GM18508 (cell line): ENCODE measurements at regions not wholly inside any gene's neighbourhood (a gene's known extent, or its start where the extent isn't known, plus 50 kb on each side); places are given as distances from the start of the nearest gene placed in this dataset.
"Not testable (repeated sequence)": the region's sequence is repeated elsewhere in the genome, so short reads cannot be mapped to it uniquely, and the experiment has no call there.

ENCODE experiments used
- ATAC-seq: cut with Tn5 transposase; IDR thresholded peaks from one replicate; pipeline ENCODE4 v1.9.1; 2021; ENCODE audit warnings: moderate number of reproducible peaks; ENCODE audit not compliant: insufficient read depth, unreplicated experiment

DNA sequence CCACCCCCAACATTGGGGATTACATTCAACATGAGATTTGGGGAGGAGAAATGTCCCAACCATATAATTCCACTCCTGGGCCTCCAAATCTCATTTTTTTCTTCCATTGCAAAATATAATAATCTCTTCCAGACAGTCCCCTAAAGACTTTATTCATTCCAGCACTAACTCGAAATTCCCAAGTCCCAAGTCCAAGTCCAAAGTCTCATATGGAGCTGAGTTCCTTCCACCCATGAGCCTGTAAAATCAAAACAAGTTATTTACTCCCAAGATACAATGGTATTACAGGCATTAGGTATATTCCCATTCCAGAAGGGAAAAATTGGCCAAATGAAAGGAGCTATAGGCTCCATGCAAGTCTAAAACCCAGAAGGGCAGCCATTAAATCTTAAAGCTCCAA, 56.7 kb downstream of the P2RY1 start:
- ATAC-seq, result no peak

- no peak for ATAC-seq
These were observed 57.5 kb downstream of the P2RY1 start for GRCh38 chr3:152892446-152892845.

DNA sequence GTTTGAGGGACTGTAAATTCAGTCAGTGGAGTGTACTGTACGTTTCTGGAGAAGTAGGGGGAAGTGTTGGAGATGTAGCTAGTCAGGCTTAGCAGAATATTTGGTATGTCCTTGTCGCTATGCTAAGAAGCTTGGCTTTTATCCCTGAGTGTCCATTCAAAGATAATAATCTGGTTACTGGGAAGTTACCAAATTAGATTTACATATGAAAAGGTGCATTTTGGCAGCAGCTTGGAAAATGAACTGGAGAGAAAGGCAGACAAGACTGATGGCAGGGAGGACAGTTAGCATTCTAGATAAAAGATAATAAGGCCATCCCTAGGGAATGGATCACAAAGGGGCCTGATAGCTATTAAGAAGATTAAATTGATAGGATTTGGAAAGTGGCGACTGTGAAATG, 58.7 kb downstream of the P2RY1 start:
- no peak for ATAC-seq

DNA sequence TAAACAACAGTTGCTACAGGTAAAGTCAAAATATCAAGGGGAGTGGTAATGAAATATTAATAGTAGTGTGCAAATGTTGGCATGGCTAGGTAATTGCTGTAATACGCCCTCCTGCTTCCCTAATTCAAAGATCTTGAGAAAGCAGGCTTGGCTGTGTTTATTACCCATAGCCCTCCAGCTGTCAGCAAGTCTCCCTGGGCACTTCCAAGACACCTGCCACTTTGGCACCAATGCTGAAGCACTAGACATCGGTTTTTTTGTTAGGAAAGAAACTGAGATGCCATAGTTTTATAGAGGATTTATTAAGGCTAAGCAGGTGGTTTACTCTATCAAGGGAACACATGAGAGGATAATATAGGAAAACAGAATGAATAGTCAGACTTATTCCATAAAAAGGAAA, 64.4 kb downstream of the P2RY1 start:
- ATAC-seq, result no peak

DNA sequence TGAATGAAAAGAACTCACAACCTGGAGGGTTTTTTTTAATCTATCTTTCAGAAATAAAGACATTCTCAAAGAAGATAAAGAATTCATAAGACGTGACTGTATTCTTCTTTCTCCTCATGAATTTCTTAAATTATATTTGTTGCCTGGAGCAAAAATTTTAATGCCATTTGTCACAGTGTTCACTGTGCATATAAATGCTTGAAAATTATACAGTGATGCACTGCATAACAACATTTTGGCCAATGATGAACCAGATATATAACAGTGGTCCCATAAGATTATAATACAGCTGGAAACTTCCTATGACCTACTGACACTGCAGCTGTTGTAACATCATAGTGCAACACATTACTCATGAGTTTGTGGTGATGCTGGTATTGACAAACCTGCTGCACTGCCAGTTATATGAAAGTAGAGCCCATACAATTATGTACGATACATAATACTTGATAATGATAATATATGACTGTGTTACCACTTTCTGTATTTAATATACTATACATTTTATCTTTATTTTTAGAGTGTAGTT, 67.3 kb downstream of the P2RY1 start:
- ATAC-seq, result no peak

GRCh38 chr3:152905631-152906030, 70.7 kb downstream of the P2RY1 start:
- ATAC-seq, result no peak

- ATAC-seq, result no peak
These were observed 74.4 kb downstream of the P2RY1 start for GRCh38 chr3:152909180-152909883.

- no peak for ATAC-seq
These were observed 75.3 kb downstream of the P2RY1 start for GRCh38 chr3:152910211-152910610.

DNA sequence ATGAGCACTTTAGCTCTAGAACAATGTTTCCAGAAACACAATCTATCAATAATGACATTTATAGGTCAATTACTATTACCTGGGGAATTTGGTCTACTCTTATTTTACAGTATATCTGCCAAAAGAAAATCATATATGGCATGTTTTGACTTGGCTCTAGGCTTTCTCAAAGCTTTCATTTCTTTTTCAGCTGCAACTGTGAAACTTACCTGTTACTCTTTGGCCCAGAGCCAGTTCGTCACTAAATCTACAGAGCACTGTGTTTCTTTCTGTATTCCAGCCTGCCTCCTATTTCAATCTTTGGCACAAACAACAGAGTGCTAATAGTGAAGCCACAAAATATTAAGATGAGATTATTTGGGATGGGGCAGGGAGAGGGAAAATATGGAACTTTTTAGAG, 76.0 kb downstream of the P2RY1 start:
- no peak for ATAC-seq

- ATAC-seq, result not testable (repeated sequence)
These were observed 79.8 kb downstream of the P2RY1 start for GRCh38 chr3:152914743-152915142.

DNA sequence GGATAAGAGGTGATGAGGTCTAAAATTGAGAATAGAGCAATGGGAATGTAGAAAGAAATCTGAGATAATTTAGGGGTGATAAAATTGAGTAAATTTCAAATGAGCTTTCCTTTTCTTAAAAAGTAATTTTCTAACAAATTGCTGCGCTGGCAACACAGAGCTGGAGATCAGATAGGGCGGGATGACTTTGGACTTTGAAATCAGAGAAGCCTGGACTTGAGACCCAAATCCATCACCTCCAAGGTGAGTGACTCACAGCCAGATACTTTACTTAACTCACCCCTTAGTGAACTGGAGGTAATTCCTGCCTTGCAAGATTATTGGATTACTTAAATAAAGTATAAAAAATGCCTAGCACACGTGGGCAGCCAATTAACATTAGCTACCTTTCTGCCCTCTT, 80.8 kb downstream of the P2RY1 start:
- no peak for ATAC-seq

- no peak for ATAC-seq
These were observed 81.9 kb downstream of the P2RY1 start for GRCh38 chr3:152916753-152917279.

DNA sequence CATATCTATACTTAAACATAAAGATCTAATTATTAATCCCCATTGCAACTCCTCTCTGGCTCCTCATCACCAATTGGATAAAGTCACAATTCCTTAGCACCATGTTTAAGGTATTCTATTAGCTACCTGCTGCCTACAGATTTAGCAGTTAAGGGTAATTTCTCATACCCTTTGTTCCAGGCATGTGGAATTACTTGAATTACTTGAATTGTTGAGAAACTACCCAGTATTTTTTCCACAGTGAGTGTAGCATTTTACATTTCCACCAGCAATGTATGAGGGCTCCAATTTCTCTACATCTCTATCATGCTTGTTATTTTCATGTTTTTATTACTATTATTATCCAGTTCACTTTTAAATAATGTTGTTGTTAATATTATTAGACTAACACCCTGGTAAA, 86.4 kb downstream of the P2RY1 start:
- ATAC-seq, result no peak

- ATAC-seq, result no peak
These were observed 87.6 kb downstream of the P2RY1 start for GRCh38 chr3:152922554-152922953.

- no peak for ATAC-seq
These were observed 92.2 kb downstream of the P2RY1 start for GRCh38 chr3:152927131-152927530.

GRCh38 chr3:152930516-152930915, 95.6 kb downstream of the P2RY1 start:
- no peak for ATAC-seq

GRCh38 chr3:152937234-152937633, 102.3 kb downstream of the P2RY1 start:
- no peak for ATAC-seq

DNA sequence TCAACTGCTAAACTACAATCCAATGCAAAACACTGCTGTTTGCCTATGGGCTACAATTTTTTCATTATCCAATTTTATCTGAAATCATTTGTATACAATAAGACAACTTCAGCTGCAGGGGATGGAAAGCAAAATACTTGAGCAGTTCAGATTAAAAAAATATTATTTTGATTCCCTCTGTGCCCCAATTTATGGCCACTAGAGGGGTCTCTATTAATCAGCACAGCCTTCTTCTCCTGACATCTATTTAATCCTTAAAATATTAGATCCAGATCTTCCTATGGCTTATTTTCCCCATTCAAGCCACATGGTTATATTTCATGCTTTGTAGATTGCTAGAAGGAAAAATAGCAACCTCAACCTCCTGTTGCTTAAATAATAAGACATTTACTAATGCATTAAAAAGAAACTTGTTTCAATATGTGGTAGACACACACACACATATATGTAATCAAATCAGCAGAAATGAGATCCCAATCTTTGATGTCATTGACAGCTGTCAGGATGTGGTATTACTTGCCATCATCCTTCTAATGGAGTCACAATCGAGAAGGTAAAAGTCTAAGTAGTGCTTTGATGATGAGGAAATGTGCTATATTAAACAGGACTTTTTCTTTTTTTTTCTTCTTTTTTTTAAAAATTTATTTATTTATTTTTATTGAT, 104.2 kb downstream of the P2RY1 start:
- no peak for ATAC-seq

GRCh38 chr3:152941859-152942258, 106.9 kb downstream of the P2RY1 start:
- ATAC-seq, result no peak

DNA sequence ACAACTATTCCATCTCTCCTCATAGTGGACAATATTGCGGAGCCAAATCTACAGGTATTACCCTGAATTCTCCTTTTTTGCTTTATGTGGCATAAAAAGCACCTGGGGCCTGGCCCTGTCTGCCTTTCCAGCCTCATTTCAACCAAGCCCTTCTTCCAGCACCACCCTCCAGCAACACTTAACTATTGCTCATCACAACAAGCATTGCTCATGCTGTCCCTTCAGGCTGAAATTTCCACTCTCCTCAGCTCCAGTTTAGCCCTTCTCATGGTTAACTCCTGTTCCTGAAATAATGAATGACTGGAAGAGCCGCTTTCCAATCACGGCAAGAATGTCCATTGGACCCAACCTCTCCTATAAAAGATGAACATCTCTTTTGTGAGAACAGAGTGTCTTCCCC, 107.4 kb downstream of the P2RY1 start:
- ATAC-seq, result no peak

GRCh38 chr3:152943645-152944044, 108.7 kb downstream of the P2RY1 start:
- ATAC-seq, result no peak

- ATAC-seq, result no peak
These were observed 109.7 kb downstream of the P2RY1 start for GRCh38 chr3:152944671-152945070.
